ENCODE measurements at regions not wholly inside any gene's neighbourhood (a gene's known extent, or its start where the extent isn't known, plus 50 kb on each side); places are given as distances from the start of the nearest gene placed in this dataset.

DNA sequence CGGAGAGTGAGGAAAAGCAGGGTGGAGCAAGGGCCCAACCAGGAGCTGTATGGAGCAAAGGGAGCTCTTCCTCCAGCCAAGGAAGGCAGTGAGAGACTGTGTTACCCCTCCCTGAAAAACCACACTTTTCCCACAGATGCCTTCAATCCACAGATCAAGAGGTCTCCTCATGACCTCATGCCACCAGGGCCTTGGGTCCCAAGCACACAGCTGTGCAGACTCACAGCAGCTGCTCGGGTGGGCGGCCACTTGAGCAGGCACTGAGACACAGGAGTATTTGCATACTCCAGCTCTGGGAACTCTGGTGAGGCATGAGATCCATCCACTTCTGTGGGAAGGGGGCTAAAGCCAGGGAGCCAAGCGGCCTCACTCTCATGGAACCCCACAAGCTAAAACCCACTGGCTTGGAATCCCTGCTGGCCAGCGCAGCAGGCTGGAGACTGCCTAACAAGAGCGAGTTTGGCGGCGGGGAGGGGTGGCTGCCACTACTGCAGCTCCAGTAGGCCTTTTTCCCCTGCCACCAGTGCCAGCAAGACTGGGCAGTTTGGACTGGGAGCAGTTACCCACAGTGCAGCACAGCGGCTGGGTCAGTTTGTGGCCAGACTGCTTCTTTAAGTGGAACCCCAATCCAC, 880.6 kb upstream of the ARPP21 start:
- TF ChIP-seq POLR2AphosphoS5 (IDR thresholded peaks at IDR 0.05) (no peak), POLR2A (IDR thresholded peaks at IDR 0.05) (no peak), EP300 (IDR thresholded peaks at IDR 0.05) (no peak), CTCF (IDR thresholded peaks at IDR 0.05) (no peak)
- intact Hi-C loops (cut with DNase I), result no loop called here
- Histone ChIP-seq H3K27me3 (no peaks in the 10 kb centered on the region), H3K36me3 (no peaks in the 10 kb centered on the region), H3K4me3 (no peak overlapping the region), H3K4me1 (no peaks in the 10 kb centered on the region), H3K9me3 (no peaks in the 10 kb centered on the region), H3K27ac (no peak overlapping the region)
- 88 to 91% methylated on average over 9 of the region's 9 CpGs for WGBS, 2 donors
- DNase-seq, result no peak

- Histone ChIP-seq H3K9me3 (no peaks in the 10 kb centered on the region), H3K27ac (no peak overlapping the region), H3K4me1 (no peaks in the 10 kb centered on the region), H3K4me3 (no peak overlapping the region), H3K36me3 (no peaks in the 10 kb centered on the region), H3K27me3 (no peaks in the 10 kb centered on the region)
- TF ChIP-seq POLR2AphosphoS5 (IDR thresholded peaks at IDR 0.05) (no peak), POLR2A (IDR thresholded peaks at IDR 0.05) (no peak), EP300 (IDR thresholded peaks at IDR 0.05) (no peak), CTCF (IDR thresholded peaks at IDR 0.05) (no peak)
- intact Hi-C loops (cut with DNase I), result no loop called here
- DNase-seq, result no peak
- 49 to 57% methylated on average over 4 of the region's 4 CpGs for WGBS, 2 donors
Measured at GRCh38 chr3:34777386-34777785, 861.9 kb upstream of the ARPP21 start.

- intact Hi-C loops (cut with DNase I), result no loop called here
- TF ChIP-seq CTCF (IDR thresholded peaks at IDR 0.05), result no peak
- Histone ChIP-seq H3K4me1 (no peaks in the 10 kb centered on the region), H3K9me3 (no peaks in the 10 kb centered on the region), H3K27me3 (no peaks in the 10 kb centered on the region), H3K4me3 (no peak overlapping the region), H3K27ac (no peak overlapping the region), H3K36me3 (no peaks in the 10 kb centered on the region)
- WGBS, 2 donors, result 89 to 90% methylated on average over 1 of the region's 1 CpG
- no peak for DNase-seq
Measured at GRCh38 chr3:34779092-34779491, 860.2 kb upstream of the ARPP21 start.

DNA sequence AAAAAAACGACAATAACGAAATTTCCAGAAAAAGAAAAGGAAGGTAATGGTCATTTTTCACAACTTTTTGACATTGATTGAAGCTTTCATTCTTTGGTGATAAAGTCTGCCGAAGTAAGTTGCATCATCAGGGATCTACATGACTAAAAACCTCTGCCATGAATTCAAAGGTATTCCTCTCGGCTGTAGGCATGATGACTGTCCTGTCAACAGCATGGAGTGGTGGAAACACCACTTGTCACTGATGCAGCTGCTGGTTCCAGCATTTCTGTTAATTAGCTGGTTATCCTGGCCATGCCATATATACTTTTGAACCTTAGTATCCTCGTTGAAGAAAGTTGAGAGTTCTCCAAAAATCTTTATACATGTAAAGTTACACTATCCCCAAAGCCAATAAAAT, 859.0 kb upstream of the ARPP21 start:
- Histone ChIP-seq H3K4me3 (no peak overlapping the region), H3K27me3 (no peaks in the 10 kb centered on the region), H3K9me3 (no peaks in the 10 kb centered on the region), H3K4me1 (no peaks in the 10 kb centered on the region), H3K27ac (no peak overlapping the region), H3K36me3 (no peaks in the 10 kb centered on the region)
- intact Hi-C loops (cut with DNase I), result no loop called here
- no peak for DNase-seq
- TF ChIP-seq POLR2A (IDR thresholded peaks at IDR 0.05), result no peak
- no peak for TF ChIP-seq POLR2AphosphoS5 (IDR thresholded peaks at IDR 0.05)
- TF ChIP-seq EP300 (IDR thresholded peaks at IDR 0.05), result no peak
- TF ChIP-seq CTCF (IDR thresholded peaks at IDR 0.05), result no peak
- WGBS, 2 donors, result 43 to 64% methylated on average over 5 of the region's 5 CpGs

DNA sequence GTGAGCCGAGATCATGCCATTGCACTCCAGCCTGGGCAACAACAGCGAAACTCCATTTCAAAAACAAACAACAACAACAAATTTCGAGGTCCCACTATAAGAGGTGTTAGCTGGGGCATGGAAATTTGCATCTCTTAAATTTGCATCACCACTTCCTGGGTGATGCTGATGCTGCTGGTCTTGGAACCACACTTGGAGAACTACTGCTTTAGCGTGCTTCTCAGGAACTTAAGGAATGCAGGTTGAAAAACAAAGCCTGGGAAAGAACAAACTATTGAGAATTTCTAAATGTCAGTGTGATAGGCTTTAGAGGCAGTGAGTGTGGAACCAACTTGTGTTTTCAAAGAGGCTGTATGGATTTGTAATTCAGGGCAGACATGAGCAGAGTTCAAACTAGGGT, 858.4 kb upstream of the ARPP21 start:
- Histone ChIP-seq H3K27ac (no peak overlapping the region), H3K4me1 (no peaks in the 10 kb centered on the region), H3K4me3 (no peak overlapping the region), H3K36me3 (no peaks in the 10 kb centered on the region), H3K9me3 (no peaks in the 10 kb centered on the region), H3K27me3 (no peaks in the 10 kb centered on the region)
- no peak for TF ChIP-seq CTCF (IDR thresholded peaks at IDR 0.05)
- TF ChIP-seq POLR2A (IDR thresholded peaks at IDR 0.05), result no peak
- TF ChIP-seq EP300 (IDR thresholded peaks at IDR 0.05), result no peak
- TF ChIP-seq POLR2AphosphoS5 (IDR thresholded peaks at IDR 0.05), result no peak
- intact Hi-C loops (cut with DNase I), result no loop called here
- WGBS, 2 donors, result 65 to 77% methylated on average over 4 of the region's 4 CpGs
- DNase-seq, result no peak

Data from sigmoid colon (tissue), 6 donors.